ENCODE measurements at regions not wholly inside any gene's neighbourhood (a gene's known extent, or its start where the extent isn't known, plus 50 kb on each side); places are given as distances from the start of the nearest gene placed in this dataset.

GRCh38 chr10:8180360-8181109 is 126.0 kb downstream of the GATA3 start:
- no peaks in the 10 kb centered on the region for H3K27me3 ChIP-seq
- no peak for DNase-seq
- H3K9me3 ChIP-seq = no peaks in the 10 kb centered on the region
- no peak for TF ChIP-seq POLR2AphosphoS5 (IDR thresholded peaks at IDR 0.05)
- TF ChIP-seq CTCF (IDR thresholded peaks at IDR 0.05) = no peak
- no peak for TF ChIP-seq POLR2A (IDR thresholded peaks at IDR 0.05)
- no peak for TF ChIP-seq EP300 (IDR thresholded peaks at IDR 0.05)
- no peaks in the 10 kb centered on the region for H3K36me3 ChIP-seq
- intact Hi-C loops (cut with DNase I) = no loop called here
- 81 to 85% methylated on average over 9 of the region's 9 CpGs for WGBS, 2 donors
- H3K27ac ChIP-seq = no peak overlapping the region
- no peaks in the 10 kb centered on the region for H3K4me1 ChIP-seq
- no peak overlapping the region for H3K4me3 ChIP-seq

GRCh38 chr10:8181496-8182157 is 127.1 kb downstream of the GATA3 start:
- intact Hi-C loops (cut with DNase I) = no loop called here
- WGBS, 2 donors = 55 to 82% methylated on average over 11 of the region's 11 CpGs
- no peak for DNase-seq

GRCh38 chr10:8182806-8183205 is 128.3 kb downstream of the GATA3 start:
- Histone ChIP-seq H3K9me3 (no peaks in the 10 kb centered on the region), H3K4me1 (no peaks in the 10 kb centered on the region), H3K4me3 (no peak overlapping the region), H3K27me3 (no peaks in the 10 kb centered on the region), H3K27ac (no peak overlapping the region), H3K36me3 (no peaks in the 10 kb centered on the region)
- 68 to 86% methylated on average over 3 of the region's 3 CpGs for WGBS, 2 donors
- no peak for DNase-seq
- intact Hi-C loops (cut with DNase I) = no loop called here
- TF ChIP-seq POLR2AphosphoS5 (IDR thresholded peaks at IDR 0.05) (no peak), POLR2A (IDR thresholded peaks at IDR 0.05) (no peak), CTCF (IDR thresholded peaks at IDR 0.05) (no peak), EP300 (IDR thresholded peaks at IDR 0.05) (no peak)

More at GRCh38 chr10:8181496-8182157, 127.1 kb downstream of the GATA3 start:
- no peak overlapping the region for H3K4me3 ChIP-seq
- H3K27ac ChIP-seq = no peak overlapping the region
- no peaks in the 10 kb centered on the region for H3K9me3 ChIP-seq
- no peaks in the 10 kb centered on the region for H3K27me3 ChIP-seq
- TF ChIP-seq POLR2AphosphoS5 (IDR thresholded peaks at IDR 0.05) (no peak), POLR2A (IDR thresholded peaks at IDR 0.05) (no peak)
- H3K36me3 ChIP-seq = no peaks in the 10 kb centered on the region
- no peaks in the 10 kb centered on the region for H3K4me1 ChIP-seq

GRCh38 chr10:8183241-8183704 is 128.8 kb downstream of the GATA3 start:
- Histone ChIP-seq H3K27ac (no peak overlapping the region), H3K4me1 (no peaks in the 10 kb centered on the region), H3K9me3 (no peaks in the 10 kb centered on the region), H3K36me3 (no peaks in the 10 kb centered on the region), H3K4me3 (no peak overlapping the region), H3K27me3 (no peaks in the 10 kb centered on the region)
- 59 to 62% methylated on average over 5 of the region's 5 CpGs for WGBS, 2 donors
- intact Hi-C loops (cut with DNase I) = no loop called here
- no peak for DNase-seq
- TF ChIP-seq POLR2AphosphoS5 (IDR thresholded peaks at IDR 0.05) = no peak
- no peak for TF ChIP-seq CTCF (IDR thresholded peaks at IDR 0.05)
- TF ChIP-seq EP300 (IDR thresholded peaks at IDR 0.05) = no peak
- no peak for TF ChIP-seq POLR2A (IDR thresholded peaks at IDR 0.05)

- DNase-seq = no peak
- Histone ChIP-seq H3K4me1 (no peaks in the 10 kb centered on the region), H3K27me3 (no peaks in the 10 kb centered on the region), H3K36me3 (no peaks in the 10 kb centered on the region), H3K4me3 (no peak overlapping the region), H3K27ac (no peak overlapping the region), H3K9me3 (no peaks in the 10 kb centered on the region)
- TF ChIP-seq POLR2A (IDR thresholded peaks at IDR 0.05) (no peak), POLR2AphosphoS5 (IDR thresholded peaks at IDR 0.05) (no peak), EP300 (IDR thresholded peaks at IDR 0.05) (no peak), CTCF (IDR thresholded peaks at IDR 0.05) (no peak)
- intact Hi-C loops (cut with DNase I) = no loop called here
- WGBS, 2 donors = 67 to 80% methylated on average over 3 of the region's 3 CpGs
These were observed 132.7 kb downstream of the GATA3 start for GRCh38 chr10:8187171-8187666.
